Mesenchymal stem cell (in vitro differentiated cells and primary cell): ENCODE measurements at regions not wholly inside any gene's neighbourhood (a gene's known extent, or its start where the extent isn't known, plus 50 kb on each side); places are given as distances from the start of the nearest gene placed in this dataset.
"Not testable (repeated sequence)": the region's sequence is repeated elsewhere in the genome, so short reads cannot be mapped to it uniquely, and the experiment has no call there.

Experiments used
- DNase-seq: peaks from one replicate; pipeline ENCODE4 v3.0.0-alpha.2; 2013
- H2AFZ ChIP-seq: one replicate; pipeline ENCODE4 v1.6.1; 2013; ENCODE audit warnings: low read depth, mild to moderate bottlenecking, control low read depth, inconsistent platforms, low read length, moderate library complexity
- H2AK5ac ChIP-seq: 2 replicates; pipeline ENCODE4 v1.6.1; 2013; ENCODE audit warnings: low read length, moderate library complexity, mild to moderate bottlenecking, inconsistent platforms; ENCODE audit not compliant: severe bottlenecking
- H2BK120ac ChIP-seq: one replicate; pipeline ENCODE4 v1.6.1; 2013; ENCODE audit warnings: low read depth, mild to moderate bottlenecking, inconsistent platforms, low read length, moderate library complexity
- H2BK12ac ChIP-seq, 2 experiments: one replicate each; pipeline ENCODE4 v1.6.1; 2013; ENCODE audit warnings: inconsistent platforms in 2 of 2, low read length in 2 of 2, mild to moderate bottlenecking in 2 of 2, moderate library complexity in 2 of 2, control low read depth in 1 of 2
- H2BK15ac ChIP-seq: one replicate; pipeline ENCODE4 v1.6.1; 2013; ENCODE audit warnings: mild to moderate bottlenecking, low read depth, inconsistent platforms; ENCODE audit not compliant: poor library complexity, severe bottlenecking
- H2BK5ac ChIP-seq: 2 replicates; pipeline ENCODE4 v1.6.1; 2013; ENCODE audit warnings: low read depth, mild to moderate bottlenecking, low read length, control low read depth, inconsistent platforms; ENCODE audit not compliant: poor library complexity, severe bottlenecking
- H3K14ac ChIP-seq, 2 experiments: one replicate each; pipeline ENCODE4 v1.6.1; 2013; ENCODE audit warnings: inconsistent platforms in 2 of 2, low read length in 2 of 2, control low read depth in 1 of 2, mild to moderate bottlenecking in 1 of 2, moderate library complexity in 1 of 2
- H3K18ac ChIP-seq, 2 experiments: one replicate each; pipeline ENCODE4 v1.6.1; 2013; ENCODE audit warnings: inconsistent platforms in 2 of 2, low read length in 2 of 2, control low read depth in 1 of 2, low read depth in 1 of 2, mild to moderate bottlenecking in 1 of 2
- H3K23ac ChIP-seq, 2 experiments: one replicate each; pipeline ENCODE4 v1.6.1; 2013; ENCODE audit warnings: inconsistent platforms in 2 of 2, low read length in 2 of 2, mild to moderate bottlenecking in 2 of 2, moderate library complexity in 2 of 2, control low read depth in 1 of 2
- H3K27ac ChIP-seq: 2 replicates; pipeline ENCODE4 v1.5.1; 2013; ENCODE audit warnings: mild to moderate bottlenecking, moderate library complexity, low read length, control low read depth, inconsistent platforms; ENCODE audit not compliant: poor library complexity, severe bottlenecking
- H3K27me3 ChIP-seq, 2 experiments: 2 replicates each; pipeline versions ENCODE4 v1.6.1 to v1.7.0; 2013; ENCODE audit warnings: low read length in 2 of 2, mild to moderate bottlenecking in 2 of 2, moderate library complexity in 2 of 2, control low read depth in 1 of 2, inconsistent platforms in 1 of 2; ENCODE audit not compliant: control insufficient read depth in 1 of 2, insufficient read depth in 1 of 2
- H3K36me3 ChIP-seq, 2 experiments: 2 replicates each; pipeline versions ENCODE4 v1.6.1 to v1.7.0; 2013; ENCODE audit warnings: low read length in 2 of 2, control low read depth in 1 of 2, inconsistent platforms in 1 of 2, low read depth in 1 of 2, mild to moderate bottlenecking in 1 of 2; ENCODE audit not compliant: insufficient read depth in 2 of 2, control insufficient read depth in 1 of 2
- H3K4ac ChIP-seq, 2 experiments: one replicate each; pipeline ENCODE4 v1.6.1; 2013; ENCODE audit warnings: inconsistent platforms in 2 of 2, low read length in 2 of 2, mild to moderate bottlenecking in 2 of 2, moderate library complexity in 2 of 2, control low read depth in 1 of 2, low read depth in 1 of 2
- H3K4me1 ChIP-seq: 2 replicates; pipeline ENCODE4 v1.6.1; 2013; ENCODE audit warnings: low read depth, low read length, control low read depth; ENCODE audit not compliant: control insufficient read depth, insufficient read depth
- H3K4me2 ChIP-seq: 2 replicates; pipeline ENCODE4 v1.6.1; 2013; ENCODE audit warnings: low read length, mild to moderate bottlenecking, inconsistent platforms; ENCODE audit not compliant: poor library complexity, severe bottlenecking
- H3K4me3 ChIP-seq, 2 experiments: 2 replicates each; pipeline versions ENCODE4 v1.5.1 to v1.7.0; 2013; ENCODE audit warnings: low read length in 2 of 2, mild to moderate bottlenecking in 2 of 2, control low read depth in 1 of 2, low read depth in 1 of 2; ENCODE audit not compliant: insufficient read depth in 1 of 2
- H3K79me1 ChIP-seq: replicated peaks from 2 replicates; pipeline ENCODE4 v1.6.1; 2013; ENCODE audit warnings: mild to moderate bottlenecking, control low read depth, low read length, inconsistent platforms; ENCODE audit not compliant: poor library complexity, severe bottlenecking
- H3K9ac ChIP-seq: 2 replicates; pipeline ENCODE4 v1.7.0; 2013; ENCODE audit warnings: mild to moderate bottlenecking, low read length, moderate library complexity
- H3K9me3 ChIP-seq: 2 replicates; pipeline ENCODE4 v1.7.0; 2013; ENCODE audit warnings: mild to moderate bottlenecking, low read length; ENCODE audit not compliant: control insufficient read depth
- H4K8ac ChIP-seq: one replicate; pipeline ENCODE4 v1.6.1; 2013; ENCODE audit warnings: inconsistent platforms, mild to moderate bottlenecking, low read length, moderate library complexity
- H4K91ac ChIP-seq: one replicate; pipeline ENCODE4 v1.6.1; 2013; ENCODE audit warnings: mild to moderate bottlenecking, low read length, inconsistent platforms
- WGBS: methylation state at CpG from one replicate; pipeline ENCODE4 v1.1.7; 2013; ENCODE audit warnings: mixed read lengths; 5-methylcytosine and 5-hydroxymethylcytosine counted together

DNA sequence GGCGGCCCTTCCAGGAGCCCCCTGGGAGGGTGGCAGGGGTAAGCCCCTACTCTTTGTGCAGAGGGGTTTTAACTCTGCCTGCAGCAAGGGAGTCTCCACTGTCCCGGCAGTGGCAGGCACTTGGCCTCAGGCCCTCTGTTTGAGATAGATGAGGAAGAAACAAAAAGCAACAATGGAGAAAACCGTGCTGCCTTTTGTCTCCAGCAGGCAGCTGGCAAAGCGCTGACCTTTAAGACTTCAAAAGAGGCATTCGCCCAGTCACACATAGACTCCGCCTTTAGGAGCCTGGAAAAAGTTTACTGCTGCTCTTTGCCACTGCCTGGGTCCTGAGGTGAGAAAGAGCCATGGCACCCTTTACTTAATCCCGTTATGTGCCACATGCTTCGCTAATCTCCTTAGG lies 158.2 kb upstream of the NTF3 start:
- Histone ChIP-seq H3K27ac (no peak overlapping the region), H3K9me3 (no peaks in the 10 kb centered on the region), H3K23ac (no peak overlapping the region), H3K4me3 (no peak overlapping the region), H2BK120ac (no peak overlapping the region), H4K8ac (no peak overlapping the region), H3K4me2 (no peak overlapping the region), H3K79me1 (no peaks in the 10 kb centered on the region), H2BK5ac (no peak overlapping the region), H2BK15ac (no peak overlapping the region), H2BK12ac (no peak overlapping the region), H4K91ac (no peak overlapping the region), H3K4ac (no peak overlapping the region), H3K36me3 (no peaks in the 10 kb centered on the region), H3K14ac (no peak overlapping the region), H2AFZ (no peak overlapping the region), H3K27me3 (no peaks in the 10 kb centered on the region), H3K18ac (no peak overlapping the region), H2AK5ac (no peak overlapping the region), H3K9ac (no peak overlapping the region), H3K4me1 (no peaks in the 10 kb centered on the region)
- no peak for DNase-seq
- WGBS = 70% methylated on average over 8 of the region's 8 CpGs

DNA sequence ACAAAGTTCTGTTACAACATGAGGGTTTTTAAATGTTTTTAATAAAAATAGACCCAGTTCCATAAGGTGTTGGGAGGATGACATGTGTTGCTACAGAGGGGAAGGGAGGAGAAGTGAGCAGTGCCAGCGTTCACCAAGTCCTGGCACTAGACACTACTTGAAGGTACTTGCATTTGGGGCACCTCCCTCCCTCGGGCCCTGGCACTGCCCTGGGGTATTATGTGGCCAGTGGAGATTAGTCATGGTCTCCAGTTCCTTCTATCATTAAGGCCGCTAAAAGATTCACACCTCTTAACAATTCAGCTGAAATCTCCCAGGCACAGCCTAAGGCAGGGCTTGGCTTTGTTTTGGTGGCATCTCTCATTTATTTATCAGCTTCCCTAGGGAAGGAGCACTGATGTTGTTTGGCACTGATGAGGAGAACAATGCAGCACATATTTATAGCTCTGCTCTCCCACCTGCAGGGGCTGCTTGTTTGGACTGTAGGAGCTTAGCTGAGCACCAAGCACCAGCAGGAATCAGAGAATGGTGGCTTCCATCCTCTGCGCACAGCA lies 155.5 kb upstream of the NTF3 start:
- no peaks in the 10 kb centered on the region for H3K36me3 ChIP-seq
- no peak overlapping the region for H4K91ac ChIP-seq
- H2AK5ac ChIP-seq = no peak overlapping the region
- H3K79me1 ChIP-seq = no peaks in the 10 kb centered on the region
- WGBS = 84% methylated on average over 4 of the region's 4 CpGs
- no peak overlapping the region for H2AFZ ChIP-seq
- H3K14ac ChIP-seq = no peak overlapping the region
- no peak overlapping the region for H2BK12ac ChIP-seq
- DNase-seq = no peak
- no peaks in the 10 kb centered on the region for H3K27me3 ChIP-seq
- no peak overlapping the region for H3K4me2 ChIP-seq
- H2BK120ac ChIP-seq = no peak overlapping the region
- no peak overlapping the region for H3K4me3 ChIP-seq
- no peak overlapping the region for H3K9ac ChIP-seq
- no peak overlapping the region for H2BK5ac ChIP-seq
- H3K4me1 ChIP-seq = no peaks in the 10 kb centered on the region
- H3K18ac ChIP-seq = no peak overlapping the region
- H2BK15ac ChIP-seq = no peak overlapping the region
- no peak overlapping the region for H3K27ac ChIP-seq
- H3K4ac ChIP-seq = no peak overlapping the region
- no peak overlapping the region for H3K23ac ChIP-seq
- H3K9me3 ChIP-seq = no peaks in the 10 kb centered on the region
- H4K8ac ChIP-seq = no peak overlapping the region

DNA sequence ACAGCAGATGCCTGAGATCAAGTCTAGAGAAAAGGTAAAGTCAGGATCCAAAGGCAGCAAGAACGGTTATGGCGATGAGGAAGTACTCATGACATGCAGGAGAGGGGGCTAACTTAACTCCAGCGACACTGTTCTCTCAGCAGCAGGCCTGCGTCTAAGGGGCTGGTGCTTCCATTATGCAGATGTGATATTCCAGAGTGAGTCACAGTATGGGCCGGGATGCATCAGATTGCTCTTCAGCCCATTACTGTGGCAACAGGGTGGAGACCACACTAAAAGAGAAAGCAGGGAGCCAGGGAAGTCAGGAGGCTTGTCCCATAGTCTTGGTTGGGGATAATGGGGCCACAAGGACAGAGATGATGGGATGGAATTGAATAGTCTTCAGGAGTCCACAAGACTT lies 151.8 kb upstream of the NTF3 start:
- no peaks in the 10 kb centered on the region for H3K79me1 ChIP-seq
- no peak overlapping the region for H2BK120ac ChIP-seq
- no peak overlapping the region for H3K23ac ChIP-seq
- no peaks in the 10 kb centered on the region for H3K27me3 ChIP-seq
- H3K4me3 ChIP-seq = no peak overlapping the region
- no peak overlapping the region for H3K9ac ChIP-seq
- H4K8ac ChIP-seq = no peak overlapping the region
- H2BK15ac ChIP-seq = no peak overlapping the region
- 74% methylated on average over 5 of the region's 5 CpGs for WGBS
- no peak overlapping the region for H2AFZ ChIP-seq
- no peak overlapping the region for H3K14ac ChIP-seq
- no peak overlapping the region for H4K91ac ChIP-seq
- no peaks in the 10 kb centered on the region for H3K9me3 ChIP-seq
- no peak overlapping the region for H2BK12ac ChIP-seq
- H3K27ac ChIP-seq = no peak overlapping the region
- H3K18ac ChIP-seq = no peak overlapping the region
- no peak overlapping the region for H2AK5ac ChIP-seq
- H3K4ac ChIP-seq = no peak overlapping the region
- no peaks in the 10 kb centered on the region for H3K36me3 ChIP-seq
- H3K4me2 ChIP-seq = no peak overlapping the region
- DNase-seq = no peak
- no peak overlapping the region for H2BK5ac ChIP-seq
- no peaks in the 10 kb centered on the region for H3K4me1 ChIP-seq

- H3K36me3 ChIP-seq, H4K8ac ChIP-seq, H3K23ac ChIP-seq, H3K79me1 ChIP-seq, H3K9me3 ChIP-seq, H3K18ac ChIP-seq, H3K14ac ChIP-seq, H3K4me2 ChIP-seq, H2BK120ac ChIP-seq, H2BK12ac ChIP-seq, H2BK5ac ChIP-seq, H3K4me3 ChIP-seq, H2BK15ac ChIP-seq, H3K27ac ChIP-seq, H3K4ac ChIP-seq, H3K9ac ChIP-seq, H2AK5ac ChIP-seq, H2AFZ ChIP-seq, H3K27me3 ChIP-seq, DNase-seq, H3K4me1 ChIP-seq, H4K91ac ChIP-seq: not testable (repeated sequence)
- WGBS = 80% methylated on average over 8 of the region's 21 CpGs
Measured at GRCh38 chr12:5290368-5290767, 141.5 kb upstream of the NTF3 start.
